Cerebellar nuclear complex (tissue), 1 donor: ENCODE measurements at regions not wholly inside any gene's neighbourhood (a gene's known extent, or its start where the extent isn't known, plus 50 kb on each side); places are given as distances from the start of the nearest gene placed in this dataset.
"Not testable (repeated sequence)": the region's sequence is repeated elsewhere in the genome, so short reads cannot be mapped to it uniquely, and the experiment has no call there.

ENCODE experiments used
- DNase-seq, 2 experiments: peaks; one replicate each; lab custom pipeline; 2025; lab: John Stamatoyannopoulos, UW

- no peak for DNase-seq
Observed at GRCh38 chr1:238649200-238649599, 737.2 kb upstream of the CHRM3 start.

GRCh38 chr1:238648751-238649150 is 737.6 kb upstream of the CHRM3 start:
- no peak for DNase-seq

GRCh38 chr1:238648296-238648695 is 738.1 kb upstream of the CHRM3 start:
- DNase-seq: no peak

GRCh38 chr1:238647877-238648276 is 738.5 kb upstream of the CHRM3 start:
- no peak for DNase-seq

GRCh38 chr1:238642231-238642630 is 744.1 kb upstream of the CHRM3 start:
- DNase-seq: no peak

GRCh38 chr1:238639861-238640260 is 746.5 kb upstream of the CHRM3 start:
- DNase-seq: no peak

GRCh38 chr1:238628110-238628509 is 737.4 kb upstream of the ZP4 start:
- DNase-seq: no peak

GRCh38 chr1:238624776-238625175 is 734.1 kb upstream of the ZP4 start:
- no peak for DNase-seq

- no peak for DNase-seq
Observed at GRCh38 chr1:238621405-238621804, 730.7 kb upstream of the ZP4 start.

GRCh38 chr1:238619652-238620051 is 728.9 kb upstream of the ZP4 start:
- DNase-seq: no peak

- no peak for DNase-seq
Observed at GRCh38 chr1:238611406-238611805, 720.7 kb upstream of the ZP4 start.

GRCh38 chr1:238608144-238608543 is 717.4 kb upstream of the ZP4 start:
- DNase-seq: no peak

GRCh38 chr1:238606896-238607295 is 716.2 kb upstream of the ZP4 start:
- DNase-seq: no peak

- DNase-seq: no peak
Observed at GRCh38 chr1:238606457-238606856, 715.7 kb upstream of the ZP4 start.

GRCh38 chr1:238604357-238604756 is 713.6 kb upstream of the ZP4 start:
- no peak for DNase-seq

GRCh38 chr1:238601604-238602003 is 710.9 kb upstream of the ZP4 start:
- not testable (repeated sequence) for DNase-seq

GRCh38 chr1:238596703-238597102 is 706.0 kb upstream of the ZP4 start:
- DNase-seq: no peak

- DNase-seq: no peak
Observed at GRCh38 chr1:238592621-238593020, 701.9 kb upstream of the ZP4 start.

GRCh38 chr1:238589843-238590435 is 699.2 kb upstream of the ZP4 start:
- no peak for DNase-seq

GRCh38 chr1:238582816-238583215 is 692.1 kb upstream of the ZP4 start:
- no peak for DNase-seq

GRCh38 chr1:238581332-238581731 is 690.6 kb upstream of the ZP4 start:
- DNase-seq: no peak

GRCh38 chr1:238568735-238569134 is 678.0 kb upstream of the ZP4 start:
- DNase-seq: no peak

- no peak for DNase-seq
Observed at GRCh38 chr1:238562341-238562740, 671.6 kb upstream of the ZP4 start.

GRCh38 chr1:238558746-238559145 is 668.0 kb upstream of the ZP4 start:
- no peak for DNase-seq

GRCh38 chr1:238558156-238558555 is 667.4 kb upstream of the ZP4 start:
- no peak for DNase-seq
